ENCODE measurements at regions not wholly inside any gene's neighbourhood (a gene's known extent, or its start where the extent isn't known, plus 50 kb on each side); places are given as distances from the start of the nearest gene placed in this dataset.
"Not testable (repeated sequence)": the region's sequence is repeated elsewhere in the genome, so short reads cannot be mapped to it uniquely, and the experiment has no call there.

DNA sequence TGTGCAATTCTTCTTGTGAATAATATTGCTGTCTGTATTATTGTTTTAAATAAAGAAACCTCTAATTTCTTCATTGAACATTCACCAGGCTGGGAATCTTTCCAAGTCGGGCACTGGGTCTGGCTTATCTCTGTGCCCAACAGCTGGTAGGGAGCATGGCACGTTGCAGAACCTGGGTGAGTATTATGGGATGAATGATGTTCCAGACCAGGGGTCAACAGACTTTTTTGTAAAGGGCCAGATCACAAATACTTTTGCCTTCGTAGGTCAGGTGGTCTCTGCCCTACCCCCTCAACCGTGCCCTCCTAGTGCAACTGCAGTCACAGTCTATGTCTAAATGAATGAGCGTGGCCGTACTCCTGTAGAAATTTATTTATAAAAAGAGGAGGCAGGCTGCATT, 81.6 kb upstream of the FOXQ1 start:
- DNase-seq, result no peak

DNA sequence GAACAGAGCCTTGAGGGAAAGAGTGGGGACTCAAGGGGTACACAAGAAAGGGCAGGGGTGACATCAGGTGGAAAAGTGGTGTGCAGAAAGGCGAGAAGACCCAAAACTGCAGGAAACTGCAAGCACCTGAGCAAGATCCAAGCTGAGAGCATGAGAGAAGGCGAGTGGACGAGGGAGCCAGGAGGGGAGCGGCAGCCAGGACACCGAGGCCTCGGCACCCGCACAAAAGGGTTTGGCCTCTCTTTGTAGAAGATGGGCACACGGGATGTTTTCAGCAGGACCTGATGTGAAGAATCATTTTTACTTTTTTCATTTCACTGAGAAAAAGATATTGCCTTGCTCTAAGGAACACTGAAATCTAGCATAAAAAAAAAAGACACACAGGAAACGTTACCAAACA, 82.1 kb upstream of the FOXQ1 start:
- DNase-seq, result no peak

DNA sequence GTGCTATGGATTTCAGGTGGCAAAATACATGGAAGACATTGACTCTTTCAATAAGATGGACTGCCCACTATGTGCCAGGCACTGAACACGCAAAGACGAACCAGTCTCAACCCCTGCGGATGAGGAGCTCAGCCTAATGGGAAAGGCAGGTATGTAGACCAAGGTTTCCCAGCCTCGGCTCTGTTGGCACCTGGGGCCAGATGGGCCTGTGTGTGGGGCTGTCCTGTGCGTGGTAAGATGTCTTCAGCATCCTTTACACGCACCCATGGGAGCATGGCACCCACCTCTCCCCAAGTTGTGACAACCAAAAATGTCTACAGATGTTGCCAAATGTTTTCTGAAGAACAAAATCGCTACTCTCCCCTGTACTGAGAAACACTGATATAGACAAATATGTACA, 82.6 kb upstream of the FOXQ1 start:
- no peak for DNase-seq

DNA sequence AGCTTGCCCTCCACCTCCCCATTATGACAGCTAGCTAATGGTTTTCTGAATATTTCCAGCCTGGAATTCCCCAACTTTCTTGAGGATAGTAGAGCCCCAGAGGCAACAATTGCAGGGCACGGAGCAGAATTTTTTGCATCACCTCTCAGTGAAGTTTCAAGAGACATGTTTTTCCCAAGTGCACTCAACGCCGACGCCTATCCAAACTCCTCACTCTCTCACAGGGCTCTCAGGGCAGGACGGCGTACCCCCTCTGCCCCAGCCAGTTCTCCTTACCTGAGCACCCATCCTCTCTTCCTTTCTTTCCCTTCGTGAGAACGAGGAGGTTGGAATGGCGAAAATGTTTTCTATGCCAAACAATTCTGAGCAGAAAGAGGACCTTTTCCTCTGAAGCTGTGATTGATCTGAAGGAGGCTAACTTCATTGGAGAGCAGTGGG, 83.1 kb upstream of the FOXQ1 start:
- DNase-seq, result no peak

DNA sequence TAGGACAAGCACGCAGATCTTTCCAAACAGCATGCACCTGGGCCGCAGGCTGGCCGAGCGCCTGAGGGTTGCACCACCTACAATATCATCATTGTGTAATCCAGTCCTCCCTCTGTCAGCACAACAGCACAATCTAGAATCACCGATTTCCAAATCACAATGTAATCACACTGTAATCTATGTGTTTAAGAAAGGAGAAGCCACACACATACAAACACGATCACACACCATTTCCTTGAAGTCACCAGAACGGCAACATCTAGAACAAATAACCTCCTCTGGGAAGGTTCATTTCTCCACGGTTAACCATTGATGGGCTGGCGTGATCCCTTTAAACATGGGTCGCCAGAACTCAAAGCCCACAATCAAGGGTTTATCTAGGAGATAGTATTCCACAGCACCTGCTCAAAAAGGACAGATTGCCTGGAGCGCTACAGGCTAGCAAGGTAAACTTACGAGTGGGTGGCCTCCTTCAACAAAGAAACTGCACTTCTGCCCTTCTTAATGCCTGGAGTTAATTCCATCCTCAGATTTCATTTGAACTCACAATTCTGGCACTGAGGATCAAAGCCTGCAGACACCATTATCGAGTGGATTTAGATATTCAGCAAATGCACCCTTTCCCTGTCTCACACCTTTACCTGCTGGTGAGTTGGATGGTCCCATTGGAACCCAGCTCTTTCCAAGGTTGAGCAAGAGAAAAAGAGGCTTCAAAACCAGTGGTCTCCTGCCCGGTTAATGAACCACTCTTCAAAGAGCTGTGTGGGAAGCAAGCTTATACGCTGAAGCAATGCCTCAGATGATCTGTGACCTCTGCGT, 83.8 kb upstream of the FOXQ1 start:
- DNase-seq, result no peak

DNA sequence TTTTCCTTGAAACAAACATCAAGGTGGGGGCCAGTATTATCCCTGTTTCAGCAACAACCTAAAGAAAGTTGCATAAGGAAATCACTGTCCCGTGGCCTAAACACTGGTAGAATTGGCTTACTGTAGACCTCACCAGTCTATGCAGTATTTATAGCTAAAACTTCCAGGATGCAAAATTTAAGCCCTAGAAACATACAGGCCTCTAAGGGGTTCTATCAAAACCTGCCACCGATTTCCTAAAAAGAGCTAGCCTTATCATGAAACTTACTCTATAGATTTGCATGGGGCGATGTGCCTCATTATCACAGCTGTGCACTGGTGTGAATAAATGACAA, 84.3 kb upstream of the FOXQ1 start:
- DNase-seq, result no peak

DNA sequence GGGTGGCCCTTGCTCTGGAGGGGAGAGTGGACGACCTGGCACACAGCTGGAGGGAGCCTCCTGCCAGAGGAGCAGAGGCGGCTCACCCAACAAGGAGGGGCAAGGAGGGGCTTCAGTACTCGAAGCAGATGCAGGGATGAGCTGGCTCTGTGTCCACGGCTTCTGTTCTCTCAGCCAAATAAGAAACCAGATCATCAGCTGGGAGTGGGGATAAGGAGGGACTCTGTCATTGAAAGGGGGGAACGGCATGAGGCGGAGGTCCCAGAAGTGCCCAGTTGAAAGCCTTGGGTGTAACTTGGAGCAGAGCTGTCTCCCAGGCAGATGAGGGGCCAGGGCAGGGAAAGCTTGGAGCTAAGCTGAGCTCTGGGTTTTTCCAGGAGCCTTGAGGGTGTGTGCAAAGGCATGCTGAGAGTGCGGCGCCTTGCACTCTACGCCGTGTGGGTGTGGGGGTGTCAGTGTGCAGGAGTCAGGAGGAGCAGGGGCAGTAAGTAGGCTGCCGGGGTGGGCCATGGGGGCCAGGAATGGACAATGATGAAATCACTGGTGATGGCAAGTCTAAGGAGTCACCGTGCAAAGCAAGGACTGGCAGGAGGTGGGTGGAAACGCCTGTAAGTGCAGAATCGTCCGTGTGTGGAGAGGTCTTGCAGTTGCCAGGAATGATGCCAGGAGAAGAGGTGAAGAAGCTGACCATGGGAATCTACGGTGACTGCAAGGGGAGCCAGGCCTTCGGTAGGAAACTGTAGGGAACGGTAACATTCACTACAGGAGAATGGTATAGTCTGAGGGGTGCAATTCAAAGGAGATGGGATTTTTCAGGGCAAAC, 85.4 kb upstream of the FOXQ1 start:
- no peak for DNase-seq

DNA sequence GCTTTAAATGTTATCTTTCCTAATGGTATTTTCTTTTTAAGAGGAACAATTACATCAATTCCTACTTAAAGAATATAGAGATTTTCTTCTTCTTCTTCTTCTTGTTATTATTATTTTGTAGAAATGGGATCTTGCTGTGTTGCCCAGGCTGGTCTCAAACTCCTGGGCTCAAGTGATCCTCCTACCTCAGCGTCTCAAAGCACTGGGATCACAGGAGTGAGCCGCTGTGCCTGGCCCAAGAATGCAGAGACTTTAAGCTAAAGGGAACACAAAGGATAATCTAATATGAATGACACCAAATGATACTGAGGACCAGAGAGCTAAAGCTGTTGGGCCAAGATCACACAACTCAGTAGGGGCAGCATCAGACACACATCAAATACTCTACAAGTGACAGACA, 87.4 kb upstream of the FOXQ1 start:
- DNase-seq, result no peak

DNA sequence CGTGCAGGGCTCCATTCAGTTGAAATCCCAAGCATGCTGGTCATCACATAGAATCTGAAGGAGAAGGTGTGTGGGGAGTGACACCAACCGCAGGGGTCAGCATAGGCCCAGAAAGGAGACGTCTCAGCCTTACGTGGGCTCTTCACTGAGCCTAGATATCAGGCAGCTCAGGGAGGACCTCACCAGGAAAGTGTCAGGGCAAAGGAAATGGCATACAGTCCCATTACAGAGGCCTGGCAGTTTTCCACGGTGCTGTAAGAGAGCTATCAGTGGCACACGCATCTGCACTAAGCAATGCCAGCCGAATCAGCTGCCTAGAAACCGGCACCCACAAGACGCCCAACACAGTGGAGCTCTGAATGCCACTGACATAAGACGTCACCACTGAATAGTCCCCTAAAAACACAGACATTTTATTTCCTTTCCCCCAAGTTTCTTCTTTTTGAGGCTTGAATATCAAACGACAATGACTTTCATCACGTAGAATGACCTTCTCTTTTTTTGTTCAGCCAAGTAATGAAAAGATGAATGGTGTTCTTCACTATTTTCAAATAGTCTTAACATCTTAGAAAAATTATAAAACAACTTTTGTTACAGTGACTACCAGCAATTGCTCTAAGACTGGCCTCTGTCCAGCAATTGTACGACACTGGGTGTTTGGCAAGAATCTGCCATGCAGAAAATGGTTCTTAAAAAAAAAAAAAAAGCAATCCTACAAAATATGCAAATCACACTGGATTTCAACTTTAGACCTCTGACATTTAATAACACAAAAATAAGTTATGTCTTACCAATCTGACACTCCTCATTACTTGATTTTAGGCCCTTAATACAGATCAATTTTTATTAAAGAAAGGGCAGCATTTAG, 88.9 kb upstream of the FOXQ1 start:
- no peak for DNase-seq

DNA sequence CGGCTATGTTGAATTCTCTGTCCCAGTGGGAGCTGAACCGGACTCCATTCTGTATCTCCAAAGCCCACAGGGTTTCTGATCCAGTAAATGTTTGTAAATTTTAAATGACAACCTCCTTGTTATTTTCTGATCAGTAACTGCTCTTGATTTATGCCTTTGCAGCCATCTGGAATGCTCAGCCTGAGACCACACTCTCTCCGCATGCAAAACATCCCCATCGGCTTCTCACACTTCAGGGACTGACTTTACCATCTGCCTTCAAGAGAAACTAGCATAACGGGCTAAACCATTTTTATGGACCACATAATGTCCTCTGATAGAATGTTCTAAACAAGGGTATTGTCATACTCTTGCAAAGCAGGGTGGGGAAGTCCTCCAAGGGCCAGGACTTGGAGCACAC, 94.5 kb upstream of the FOXQ1 start:
- DNase-seq, result no peak

DNA sequence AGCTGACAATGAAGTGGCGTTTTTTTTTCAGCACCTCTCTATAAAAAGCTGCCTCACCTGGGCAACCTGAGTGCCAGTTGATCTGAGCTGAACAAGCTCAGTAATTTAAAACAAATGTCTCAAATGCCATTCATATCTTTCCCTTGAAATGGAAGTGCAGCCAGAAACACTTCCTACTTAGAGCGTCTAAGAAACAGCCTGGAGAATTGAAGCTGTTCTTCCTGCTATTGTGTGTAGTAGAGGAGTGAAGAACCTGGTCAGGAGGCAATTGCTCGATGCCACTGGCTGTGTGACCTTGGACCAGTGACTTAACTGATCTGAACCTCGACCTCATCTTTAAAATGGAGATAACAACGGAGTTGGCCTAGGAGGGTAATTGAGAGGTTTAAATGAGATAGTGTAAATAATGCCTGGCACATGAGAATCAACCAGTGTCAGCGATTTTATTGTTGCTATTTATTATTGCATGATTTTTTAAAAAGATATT, 95.4 kb upstream of the FOXQ1 start:
- DNase-seq, result no peak

DNA sequence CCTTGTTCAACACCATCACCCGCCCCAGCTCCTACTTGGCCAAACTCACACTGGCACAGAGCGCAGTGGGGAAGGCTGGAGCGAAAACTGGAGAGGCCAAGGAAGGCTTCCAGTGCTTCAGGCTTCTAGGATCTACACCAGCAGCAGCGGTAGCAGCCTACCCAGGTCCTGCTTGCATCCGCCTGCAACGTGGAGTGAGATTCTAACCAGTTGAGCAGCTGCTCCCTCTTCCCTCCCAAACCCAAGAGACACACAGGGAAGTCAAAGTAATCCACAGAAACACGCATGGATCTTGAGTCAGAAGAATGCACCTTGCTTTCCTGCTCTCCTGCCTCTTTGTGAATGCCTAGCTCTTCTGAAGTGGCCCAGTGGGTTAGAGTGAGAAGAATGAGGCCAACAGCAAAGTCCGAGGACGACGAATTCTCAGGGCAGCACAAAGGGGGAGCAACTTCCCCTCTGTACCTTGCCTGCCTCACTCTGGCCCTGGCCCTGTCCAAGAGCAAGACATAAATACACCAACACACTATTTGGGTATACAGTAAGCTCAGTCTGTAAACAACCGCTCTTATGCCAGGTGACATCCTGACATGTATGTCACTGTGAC, 95.9 kb upstream of the FOXQ1 start:
- no peak for DNase-seq

DNA sequence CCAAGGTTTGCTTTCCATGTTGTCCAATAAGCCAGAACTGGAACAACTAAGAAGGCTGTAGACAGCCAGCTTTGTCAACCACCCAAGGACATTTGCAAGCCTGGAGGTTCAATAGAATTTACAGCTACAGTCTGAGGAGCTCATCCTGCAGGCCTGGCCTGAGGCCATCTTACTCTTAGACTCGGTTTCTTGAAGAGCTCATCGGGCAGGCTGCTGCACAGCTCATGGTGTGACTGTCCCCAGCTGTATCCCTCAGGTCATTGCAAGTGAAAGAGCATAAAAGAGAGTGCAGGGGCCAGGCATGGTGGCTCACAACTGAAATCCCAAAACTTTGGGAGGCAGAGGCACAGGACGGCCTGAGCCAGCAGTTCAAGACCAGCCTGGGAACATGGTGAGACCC, 96.9 kb upstream of the FOXQ1 start:
- DNase-seq, result no peak

DNA sequence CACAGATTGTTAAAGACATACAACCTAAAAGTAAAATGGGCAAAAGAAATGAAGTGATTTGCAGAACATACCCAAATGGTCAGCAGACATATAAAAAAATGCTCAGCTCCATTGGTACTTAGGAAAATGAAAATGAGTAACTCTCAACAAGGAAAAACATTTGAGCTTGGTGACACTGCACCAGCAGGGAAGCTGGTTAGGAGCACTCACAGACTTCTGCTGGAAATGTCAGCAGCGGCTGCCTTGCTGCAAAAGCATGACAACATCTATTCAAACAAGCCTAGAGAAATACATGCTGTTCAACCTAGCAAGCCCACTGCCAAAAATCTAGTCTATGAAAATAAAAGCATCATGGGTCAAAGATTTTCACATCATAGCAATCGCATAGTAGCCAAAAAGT, 99.0 kb upstream of the FOXQ1 start:
- DNase-seq, result no peak

DNA sequence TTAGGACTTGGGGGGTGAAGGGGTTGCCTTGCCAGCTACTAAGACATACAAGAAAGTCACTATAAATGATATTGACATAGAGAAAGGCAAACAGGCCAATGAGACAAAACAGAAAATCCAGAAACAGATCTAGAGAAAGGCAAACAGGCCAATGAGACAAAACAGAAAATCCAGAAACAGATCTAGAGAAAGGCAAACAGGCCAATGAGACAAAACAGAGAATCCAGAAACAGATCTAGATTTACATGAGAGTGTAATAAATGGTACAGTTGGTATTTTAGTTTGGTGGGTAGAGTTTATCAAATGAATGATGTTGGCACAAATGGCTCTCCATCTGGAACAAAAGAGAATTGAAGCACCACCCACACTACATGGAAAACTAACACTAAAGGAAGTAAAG, 99.8 kb upstream of the FOXQ1 start:
- DNase-seq, result not testable (repeated sequence)

DNA sequence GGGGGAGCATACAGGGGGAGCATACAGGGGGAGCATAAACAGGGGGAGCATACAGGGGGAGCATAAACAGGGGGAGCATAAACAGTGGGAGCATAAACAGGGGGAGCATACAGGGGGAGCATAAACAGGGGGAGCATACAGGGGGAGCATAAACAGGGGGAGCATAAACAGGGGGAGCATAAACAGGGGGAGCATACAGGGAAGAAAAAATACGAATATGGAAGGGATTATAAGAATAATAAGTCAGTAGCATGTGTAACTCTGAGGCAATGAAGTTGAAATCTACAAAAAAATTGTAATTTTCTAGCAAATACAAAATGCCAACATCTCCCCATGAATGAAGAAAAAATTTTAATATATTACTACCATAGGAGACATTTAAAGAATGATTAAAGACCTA, 101.3 kb upstream of the FOXQ1 start:
- DNase-seq, result not testable (repeated sequence)

DNA sequence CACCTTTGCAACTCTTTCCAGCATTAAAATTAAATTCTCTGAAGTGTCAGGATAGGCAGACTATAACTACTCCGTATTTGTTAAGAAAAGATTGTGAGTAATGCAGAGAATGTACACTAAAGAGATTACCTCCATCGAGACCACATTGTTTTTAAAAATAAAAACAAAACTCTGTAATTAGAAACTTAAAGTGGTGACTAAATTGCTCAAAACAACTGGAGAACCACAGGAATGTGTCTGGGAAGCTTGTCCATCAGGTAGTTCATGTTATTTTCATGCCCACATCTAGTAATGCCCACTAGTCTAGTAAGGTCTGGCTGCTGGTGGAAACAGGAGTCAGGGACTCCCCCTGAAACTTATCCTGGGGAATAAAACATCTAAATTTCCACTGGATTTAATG, 103.0 kb upstream of the FOXQ1 start:
- DNase-seq, result no peak

DNA sequence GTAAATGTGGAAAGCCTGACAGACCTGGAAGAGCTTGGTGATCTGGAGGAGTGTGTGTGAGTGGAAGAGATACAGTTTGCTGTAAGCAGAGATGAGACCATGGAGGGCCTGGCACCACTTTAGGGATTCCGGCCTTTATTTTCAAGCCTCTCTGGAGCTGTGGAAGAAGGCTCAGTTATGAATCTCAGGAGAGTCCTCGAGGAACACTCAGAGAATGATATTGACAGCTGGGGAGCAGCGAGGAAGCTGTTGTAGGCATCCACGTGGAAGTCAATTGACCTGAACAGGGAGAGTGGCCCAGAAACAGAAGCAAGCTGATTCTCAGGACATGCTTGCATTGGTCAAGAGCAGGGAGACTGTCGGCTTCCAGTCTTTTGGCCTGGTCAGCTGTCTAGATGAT, 108.4 kb upstream of the FOXQ1 start:
- no peak for DNase-seq

DNA sequence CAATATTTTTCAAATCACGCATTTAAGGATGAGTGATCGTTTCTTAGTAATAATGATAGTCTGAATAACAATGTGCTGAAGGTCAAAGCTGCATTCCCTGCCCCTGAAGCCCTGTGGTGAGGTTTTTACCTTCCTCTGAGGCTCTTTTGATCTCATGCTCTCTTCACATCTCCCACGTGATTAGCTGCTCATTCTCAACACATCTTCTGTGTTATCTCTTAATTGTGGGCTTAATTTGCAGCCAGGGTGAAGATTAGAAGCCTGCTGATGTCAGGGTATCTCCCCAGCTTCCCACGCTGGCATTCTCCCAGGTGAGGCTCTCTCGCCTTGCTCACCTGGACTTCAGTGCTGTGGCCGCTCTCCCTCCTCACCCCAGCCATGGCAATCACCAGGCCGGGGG, 109.7 kb upstream of the FOXQ1 start:
- DNase-seq, result no peak

DNA sequence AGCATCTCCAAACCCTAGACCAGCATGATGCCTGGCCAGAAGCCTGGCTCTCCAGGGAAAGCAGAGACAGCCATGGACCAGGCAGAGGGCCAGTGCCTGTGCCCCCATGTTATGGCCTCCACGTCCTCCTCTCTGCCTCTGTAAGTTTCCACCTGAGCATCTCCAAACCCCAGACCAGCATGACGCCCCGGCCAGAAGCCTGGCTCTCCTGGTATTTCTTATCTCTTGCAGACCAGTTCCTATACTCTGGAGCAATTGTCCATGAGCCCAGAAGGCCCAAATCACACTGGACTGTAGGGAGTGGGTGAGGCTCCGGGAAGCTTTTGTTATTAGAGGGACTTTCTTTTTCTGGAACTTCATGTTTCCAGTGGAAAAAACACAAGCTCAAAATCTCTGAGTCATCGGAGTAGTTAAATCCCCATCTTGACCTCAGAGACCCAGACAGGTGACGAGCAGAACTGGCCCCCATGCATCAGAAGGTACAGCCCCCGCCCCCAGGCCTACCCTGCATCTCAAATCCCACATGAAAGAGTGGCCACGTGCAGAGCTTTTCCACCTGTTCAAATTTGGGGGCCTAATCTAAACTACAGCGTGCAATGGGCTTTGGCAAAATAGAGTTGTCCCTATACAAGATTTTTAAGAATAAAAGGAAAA, 110.2 kb upstream of the FOXQ1 start:
- no peak for DNase-seq

DNA sequence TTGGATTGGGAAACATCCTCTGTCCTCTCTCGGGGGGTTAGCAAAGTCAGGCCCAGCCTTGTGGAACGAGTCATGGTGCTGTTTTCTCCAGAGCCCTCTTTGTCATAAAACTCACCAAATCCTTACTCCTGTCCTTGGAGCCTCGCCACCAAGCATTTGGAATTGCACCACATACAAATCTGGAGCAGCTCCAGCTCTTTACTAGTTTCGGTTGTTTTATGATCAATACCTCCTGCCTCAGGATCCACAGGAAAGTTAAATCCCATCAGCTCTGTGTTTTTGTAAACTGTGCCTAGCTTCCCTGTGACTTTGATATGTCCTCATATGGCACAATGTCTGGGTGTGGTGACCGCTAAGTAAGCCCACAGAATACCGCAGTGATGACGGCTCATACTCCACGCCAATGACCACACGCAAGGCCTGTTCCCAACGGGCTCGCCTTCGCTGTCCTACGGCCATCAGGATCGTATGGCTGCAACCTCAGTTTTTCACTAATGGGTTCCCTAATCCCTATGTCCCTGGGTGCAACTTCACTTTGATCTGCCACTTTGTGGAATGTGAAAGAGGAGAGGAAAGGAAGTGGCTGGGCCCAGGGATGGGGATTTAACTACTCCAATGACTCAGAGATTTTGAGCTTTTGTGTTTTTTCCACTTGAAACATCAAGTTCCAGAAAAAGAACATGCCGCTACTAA, 111.3 kb upstream of the FOXQ1 start:
- no peak for DNase-seq

DNA sequence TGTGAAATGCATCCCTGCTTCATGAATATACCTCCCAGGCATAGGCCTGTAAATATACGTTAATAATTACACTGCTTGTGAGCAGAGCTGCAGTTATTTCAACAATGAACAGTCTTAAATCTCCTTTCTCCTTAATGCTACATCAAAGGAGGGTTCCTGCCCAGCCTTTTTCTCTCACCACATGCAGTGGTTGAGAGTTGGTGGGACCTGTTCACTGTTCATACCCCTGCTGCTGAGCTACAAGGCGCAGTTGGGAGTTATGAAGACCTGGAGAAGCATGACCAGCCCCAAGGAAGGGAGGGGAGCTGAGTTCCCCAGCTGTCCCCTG, 111.9 kb upstream of the FOXQ1 start:
- DNase-seq, result no peak

All from activated CD8-positive, alpha-beta memory T cell treated with anti-CD3 and anti-CD28 coated beads, Interleukin-2, amount 50 U/mL, for 4 hours (primary cell).